GM21447 (cell line): ENCODE measurements at regions not wholly inside any gene's neighbourhood (a gene's known extent, or its start where the extent isn't known, plus 50 kb on each side); places are given as distances from the start of the nearest gene placed in this dataset.

Experiments
- ATAC-seq: cut with Tn5 transposase; IDR thresholded peaks from one replicate; pipeline ENCODE4 v1.9.1; 2021; ENCODE audit not compliant: unreplicated experiment

- ATAC-seq = no peak
These were observed 59.5 kb upstream of the IGF1 start for GRCh38 chr12:102539651-102540553.

- ATAC-seq = no peak
These were observed 54.9 kb upstream of the IGF1 start for GRCh38 chr12:102535306-102535705.

GRCh38 chr12:102534899-102535298 is 54.5 kb upstream of the IGF1 start:
- no peak for ATAC-seq

- ATAC-seq = no peak
These were observed 53.3 kb upstream of the IGF1 start for GRCh38 chr12:102533483-102534215.
